H9 (cell line): ENCODE measurements at regions not wholly inside any gene's neighbourhood (a gene's known extent, or its start where the extent isn't known, plus 50 kb on each side); places are given as distances from the start of the nearest gene placed in this dataset.

Experiments used
- DNase-seq: peaks from one replicate; pipeline ENCODE4 v3.0.0-alpha.2; 2017
- H2AFZ ChIP-seq: one replicate; pipeline ENCODE4 v1.6.1; 2013; ENCODE audit warnings: mild to moderate bottlenecking, low read length, control low read depth, moderate library complexity
- H2AK5ac ChIP-seq: 2 replicates; pipeline ENCODE4 v1.6.1; 2013; ENCODE audit warnings: low read length, control low read depth, mixed read lengths; ENCODE audit not compliant: insufficient read length
- H2BK120ac ChIP-seq: one replicate; pipeline ENCODE4 v1.6.1; 2013; ENCODE audit warnings: low read depth, mild to moderate bottlenecking, low read length, control low read depth, inconsistent platforms; ENCODE audit not compliant: poor library complexity, severe bottlenecking
- H2BK12ac ChIP-seq: 2 replicates; pipeline ENCODE4 v1.6.1; 2013; ENCODE audit warnings: low read length, control low read depth, mixed read lengths, low read depth; ENCODE audit not compliant: insufficient read length
- H2BK15ac ChIP-seq: 2 replicates; pipeline ENCODE4 v1.6.1; 2013; ENCODE audit warnings: low read depth, low read length, control low read depth
- H2BK20ac ChIP-seq: one replicate; pipeline ENCODE4 v1.6.1; 2013; ENCODE audit warnings: low read depth, mild to moderate bottlenecking, low read length, control low read depth, inconsistent platforms; ENCODE audit not compliant: poor library complexity, severe bottlenecking
- H2BK5ac ChIP-seq: 2 replicates; pipeline ENCODE4 v1.6.1; 2013; ENCODE audit warnings: low read length, control low read depth, mixed read lengths; ENCODE audit not compliant: insufficient read length
- H3K14ac ChIP-seq: 2 replicates; pipeline ENCODE4 v1.6.1; 2013; ENCODE audit warnings: low read length, control low read depth; ENCODE audit not compliant: insufficient read depth
- H3K18ac ChIP-seq: 2 replicates; pipeline ENCODE4 v1.6.1; 2013; ENCODE audit warnings: low read depth, mild to moderate bottlenecking, mixed read lengths, low read length, control low read depth; ENCODE audit not compliant: insufficient read length
- H3K23ac ChIP-seq: 2 replicates; pipeline ENCODE4 v1.6.1; 2013; ENCODE audit warnings: low read length, control low read depth, mixed read lengths, low read depth; ENCODE audit not compliant: insufficient read length
- H3K23me2 ChIP-seq: 2 replicates; pipeline ENCODE4 v1.6.1; 2013; ENCODE audit warnings: low read depth, mild to moderate bottlenecking, mixed read lengths, low read length, control low read depth; ENCODE audit not compliant: insufficient read length, poor library complexity, severe bottlenecking
- H3K27ac ChIP-seq: 2 replicates; pipeline ENCODE4 v1.5.1; 2013; ENCODE audit warnings: low read length, control low read depth, mixed read lengths, low read depth; ENCODE audit not compliant: insufficient read length
- H3K27me3 ChIP-seq: 2 replicates; pipeline ENCODE4 v1.6.1; 2013; ENCODE audit warnings: low read length, control low read depth, inconsistent platforms; ENCODE audit not compliant: insufficient read depth
- H3K4ac ChIP-seq: 2 replicates; pipeline ENCODE4 v1.6.1; 2013; ENCODE audit warnings: low read depth, mild to moderate bottlenecking, control low read depth, inconsistent platforms, low read length, moderate library complexity
- H3K4me1 ChIP-seq: 2 replicates; pipeline ENCODE4 v1.6.1; 2013; ENCODE audit warnings: low read length, control low read depth, inconsistent platforms; ENCODE audit not compliant: insufficient read depth
- H3K4me2 ChIP-seq: 2 replicates; pipeline ENCODE4 v1.6.1; 2013; ENCODE audit warnings: low read length, control low read depth, mixed read lengths; ENCODE audit not compliant: insufficient read length, insufficient read depth
- H3K56ac ChIP-seq: 2 replicates; pipeline ENCODE4 v1.6.1; 2013; ENCODE audit warnings: low read depth, mild to moderate bottlenecking, mixed read lengths, low read length, control low read depth; ENCODE audit not compliant: insufficient read length
- H3K79me1 ChIP-seq: 2 replicates; pipeline ENCODE4 v1.6.1; 2013; ENCODE audit warnings: low read depth, mild to moderate bottlenecking, moderate library complexity, low read length, control low read depth, inconsistent platforms; ENCODE audit not compliant: insufficient read depth, poor library complexity, severe bottlenecking
- H3K79me2 ChIP-seq: 2 replicates; pipeline ENCODE4 v1.6.1; 2013; ENCODE audit warnings: low read length, control low read depth, inconsistent platforms; ENCODE audit not compliant: insufficient read depth
- H3K9ac ChIP-seq: 2 replicates; pipeline ENCODE4 v1.6.1; 2013; ENCODE audit warnings: low read length, control low read depth, mixed read lengths; ENCODE audit not compliant: insufficient read length; ENCODE audit errors: extremely low read depth
- H3K9me3 ChIP-seq: one replicate; pipeline ENCODE4 v1.6.1; 2013; ENCODE audit warnings: low read depth, low read length, inconsistent platforms; ENCODE audit not compliant: control insufficient read depth
- H3T11ph ChIP-seq: one replicate; pipeline ENCODE4 v1.6.1; 2013; ENCODE audit warnings: mild to moderate bottlenecking, low read length, control low read depth, inconsistent platforms
- H4K20me1 ChIP-seq: one replicate; pipeline ENCODE4 v1.6.1; 2013; ENCODE audit not compliant: control insufficient read depth, insufficient read length, insufficient read depth
- H4K5ac ChIP-seq: 2 replicates; pipeline ENCODE4 v1.6.1; 2013; ENCODE audit warnings: low read depth, mild to moderate bottlenecking, mixed read lengths, low read length, control low read depth; ENCODE audit not compliant: insufficient read length
- H4K8ac ChIP-seq: replicated peaks from 2 replicates; pipeline ENCODE4 v1.6.1; 2013; ENCODE audit warnings: low read length, control low read depth, mixed read lengths, low read depth; ENCODE audit not compliant: insufficient read length
- H4K91ac ChIP-seq: 2 replicates; pipeline ENCODE4 v1.6.1; 2013; ENCODE audit warnings: low read depth, mild to moderate bottlenecking, moderate library complexity, mixed read lengths, low read length, control low read depth; ENCODE audit not compliant: insufficient read length
- H3K27ac Mint-ChIP-seq, 3 experiments: 2 replicates in 2 of 3; 3 replicates in 1 of 3; pipeline ENCODE4 v1.8.0; 2020 to 2021; ENCODE audit warnings: mixed read lengths in 3 of 3, mild to moderate bottlenecking in 1 of 3, moderate library complexity in 1 of 3
- H3K27me3 Mint-ChIP-seq: 2 replicates; pipeline ENCODE4 v1.8.0; 2021; ENCODE audit warnings: low read depth, mild to moderate bottlenecking, moderate library complexity, mixed read lengths
- H3K36me3 Mint-ChIP-seq, 3 experiments: 2 replicates in 2 of 3; 3 replicates in 1 of 3; pipeline ENCODE4 v1.8.0; 2020 to 2021; ENCODE audit warnings: low read depth in 3 of 3, mixed read lengths in 3 of 3; ENCODE audit not compliant: insufficient read depth in 1 of 3
- H3K4me1 Mint-ChIP-seq, 2 experiments: 2 replicates each; pipeline ENCODE4 v1.8.0; 2020; ENCODE audit warnings: mixed read lengths in 2 of 2
- H3K4me3 Mint-ChIP-seq, 2 experiments: 2 replicates in 1 of 2; 3 replicates in 1 of 2; pipeline ENCODE4 v1.8.0; 2020 to 2021; ENCODE audit warnings: mild to moderate bottlenecking in 2 of 2, mixed read lengths in 2 of 2, moderate library complexity in 1 of 2
- H3K9me3 Mint-ChIP-seq, 2 experiments: 2 replicates in 1 of 2; 3 replicates in 1 of 2; pipeline ENCODE4 v1.8.0; 2020; ENCODE audit warnings: mild to moderate bottlenecking in 2 of 2, mixed read lengths in 2 of 2, moderate library complexity in 1 of 2
- WGBS: extraction: QIAGEN DNeasy Blood & Tissue Kit; methylation state at CpG from one replicate; pipeline ENCODE4 v1.1.7; 2013; ENCODE audit warnings: missing lambda C conversion rate, low lambda C conversion rate, mixed read lengths; ENCODE audit not compliant: insufficient read length; ENCODE audit errors: extremely low coverage; 5-methylcytosine and 5-hydroxymethylcytosine counted together
- TF ChIP-seq, protein P1 (sequence below): fragments of 200-600 bp; sonication (generic); conservative IDR thresholded peaks from 3 replicates; pipeline ENCODE4 v1.8.0; 2021; ENCODE audit warnings: antibody characterized with exemption, mild to moderate bottlenecking

DNA sequence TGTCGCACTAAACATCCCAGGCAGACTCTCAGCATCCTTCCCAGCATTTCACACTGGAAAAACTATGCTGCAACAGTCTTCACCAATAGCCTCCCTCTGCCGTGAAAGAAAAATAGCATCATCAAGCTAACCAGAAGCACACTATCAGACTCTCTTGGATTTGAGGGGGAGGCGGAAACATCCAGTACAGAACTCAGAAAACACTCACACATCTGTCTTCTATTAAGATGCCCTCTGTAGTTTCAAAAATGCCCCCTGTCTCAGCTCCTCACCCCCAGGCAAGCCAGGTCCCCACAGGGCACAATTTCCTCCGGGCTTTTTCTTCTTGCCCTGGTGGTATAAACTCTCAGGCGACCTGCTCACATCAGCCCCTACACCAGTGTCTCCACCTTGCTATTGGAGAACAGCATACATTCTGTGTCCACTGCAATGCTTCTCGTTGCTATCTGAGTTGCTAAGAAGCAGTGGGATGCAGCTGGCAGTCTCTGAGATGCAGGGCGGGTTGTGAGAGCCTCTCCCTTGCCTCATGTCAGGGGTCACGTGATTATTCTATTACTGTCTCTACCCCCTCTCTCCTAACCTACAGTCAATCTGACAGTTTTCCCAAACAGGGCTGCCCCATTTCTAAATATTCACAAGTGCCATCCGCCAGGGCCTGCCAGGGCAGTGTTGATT is 189.9 kb downstream of the INO80D start:
- Histone ChIP-seq H3K23me2 (no peaks in the 10 kb centered on the region), H3K27me3 (no peaks in the 10 kb centered on the region), H2AFZ (no peak overlapping the region), H3K4ac (no peak overlapping the region), H3K56ac (no peak overlapping the region), H2BK12ac (no peak overlapping the region), H3K79me2 (no peaks in the 10 kb centered on the region), H4K8ac (no peak overlapping the region), H2BK5ac (no peak overlapping the region), H3K9ac (no peak overlapping the region), H2BK120ac (no peak overlapping the region), H2BK20ac (no peak overlapping the region), H3K4me2 (no peak overlapping the region), H3K27ac (no peak overlapping the region), H3K9me3 (no peaks in the 10 kb centered on the region), H4K20me1 (no peaks in the 10 kb centered on the region), H3K79me1 (no peaks in the 10 kb centered on the region), H2AK5ac (no peak overlapping the region), H4K5ac (no peak overlapping the region), H3T11ph (no peak overlapping the region), H3K14ac (no peak overlapping the region), H4K91ac (no peak overlapping the region), H2BK15ac (no peak overlapping the region), H3K4me1 (no peaks in the 10 kb centered on the region), H3K23ac (no peak overlapping the region), H3K18ac (no peak overlapping the region)
- TF ChIP-seq, protein P1, sequence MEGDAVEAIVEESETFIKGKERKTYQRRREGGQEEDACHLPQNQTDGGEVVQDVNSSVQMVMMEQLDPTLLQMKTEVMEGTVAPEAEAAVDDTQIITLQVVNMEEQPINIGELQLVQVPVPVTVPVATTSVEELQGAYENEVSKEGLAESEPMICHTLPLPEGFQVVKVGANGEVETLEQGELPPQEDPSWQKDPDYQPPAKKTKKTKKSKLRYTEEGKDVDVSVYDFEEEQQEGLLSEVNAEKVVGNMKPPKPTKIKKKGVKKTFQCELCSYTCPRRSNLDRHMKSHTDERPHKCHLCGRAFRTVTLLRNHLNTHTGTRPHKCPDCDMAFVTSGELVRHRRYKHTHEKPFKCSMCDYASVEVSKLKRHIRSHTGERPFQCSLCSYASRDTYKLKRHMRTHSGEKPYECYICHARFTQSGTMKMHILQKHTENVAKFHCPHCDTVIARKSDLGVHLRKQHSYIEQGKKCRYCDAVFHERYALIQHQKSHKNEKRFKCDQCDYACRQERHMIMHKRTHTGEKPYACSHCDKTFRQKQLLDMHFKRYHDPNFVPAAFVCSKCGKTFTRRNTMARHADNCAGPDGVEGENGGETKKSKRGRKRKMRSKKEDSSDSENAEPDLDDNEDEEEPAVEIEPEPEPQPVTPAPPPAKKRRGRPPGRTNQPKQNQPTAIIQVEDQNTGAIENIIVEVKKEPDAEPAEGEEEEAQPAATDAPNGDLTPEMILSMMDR, result no peak
- no peak for DNase-seq
- WGBS, result no CpG with 5 or more reads among the region's 9 CpGs
- H3K27me3 Mint-ChIP-seq, result peaks cover 5% of the 10 kb centered on the region
- no peak overlapping the region; a peak in 1 of 7 replicates for H3K27ac Mint-ChIP-seq
- peaks cover 0 to 3% of the 10 kb centered on the region in 2 experiments; a peak in 1 of 5 replicates for H3K9me3 Mint-ChIP-seq
- peaks cover 5% of the 10 kb centered on the region in 2 experiments; a peak in 1 of 4 replicates for H3K4me1 Mint-ChIP-seq
- H3K4me3 Mint-ChIP-seq, result no peak overlapping the region
- no peaks in the 10 kb centered on the region for H3K36me3 Mint-ChIP-seq
